ENCODE measurements at regions not wholly inside any gene's neighbourhood (a gene's known extent, or its start where the extent isn't known, plus 50 kb on each side); places are given as distances from the start of the nearest gene placed in this dataset.

GRCh38 chr2:162967811-162968210, 129.2 kb upstream of the KCNH7 start:
- TF ChIP-seq POLR2A (IDR thresholded peaks at IDR 0.05; ENCODE audit: low read length) (no peak), GATA1 (IDR thresholded peaks at IDR 0.05; ENCODE audit: low read depth, low read length) (no peak)

Data from erythroblast (primary cell).